HuH-7.5 (cell line): ENCODE measurements at regions not wholly inside any gene's neighbourhood (a gene's known extent, or its start where the extent isn't known, plus 50 kb on each side); places are given as distances from the start of the nearest gene placed in this dataset.
A peak's percentile ranks its signal among the peaks of the same experiment; 100 is the strongest.

Experiments
- DNase-seq: peaks from one replicate; pipeline ENCODE4 v3.0.0; 2011; ENCODE audit warnings: low spot score

- no peak for DNase-seq
Observed at GRCh38 chr1:220983877-220984635, 104.8 kb downstream of the HLX start.

GRCh38 chr1:220990427-220991339, 111.4 kb downstream of the HLX start:
- DNase-seq: no peak

- DNase-seq: no peak
Observed at GRCh38 chr1:220991506-220991905, 112.3 kb downstream of the HLX start.

GRCh38 chr1:220991959-220992704, 112.9 kb downstream of the HLX start:
- DNase-seq: peak; percentile 4

- DNase-seq: no peak
Observed at GRCh38 chr1:220992705-220993052, 113.4 kb downstream of the HLX start.

GRCh38 chr1:220994671-220995070, 115.4 kb downstream of the HLX start:
- no peak for DNase-seq

- no peak for DNase-seq
Observed at GRCh38 chr1:220997791-220998190, 118.5 kb downstream of the HLX start.

- no peak for DNase-seq
Observed at GRCh38 chr1:220999872-221000863, 120.9 kb downstream of the HLX start.

- no peak for DNase-seq
Observed at GRCh38 chr1:221001167-221001566, 121.9 kb downstream of the HLX start.

- DNase-seq: no peak
Observed at GRCh38 chr1:221002601-221003000, 123.4 kb downstream of the HLX start.

- no peak for DNase-seq
Observed at GRCh38 chr1:221011145-221011544, 131.9 kb downstream of the HLX start.

GRCh38 chr1:221012120-221012519, 132.9 kb downstream of the HLX start:
- no peak for DNase-seq

GRCh38 chr1:221013691-221014660, 134.7 kb downstream of the HLX start:
- DNase-seq: no peak

GRCh38 chr1:221015159-221015790, 136.0 kb downstream of the HLX start:
- DNase-seq: no peak

GRCh38 chr1:221016751-221017150, 137.5 kb downstream of the HLX start:
- no peak for DNase-seq

- no peak for DNase-seq
Observed at GRCh38 chr1:221018414-221018813, 139.2 kb downstream of the HLX start.

GRCh38 chr1:221022331-221022730, 143.1 kb downstream of the HLX start:
- no peak for DNase-seq

GRCh38 chr1:221023482-221023881, 144.2 kb downstream of the HLX start:
- no peak for DNase-seq

GRCh38 chr1:221025501-221025900, 146.3 kb downstream of the HLX start:
- DNase-seq: no peak

GRCh38 chr1:221025956-221026355, 146.7 kb downstream of the HLX start:
- DNase-seq: no peak
